Tibial nerve (tissue), 4 donors: ENCODE measurements at regions not wholly inside any gene's neighbourhood (a gene's known extent, or its start where the extent isn't known, plus 50 kb on each side); places are given as distances from the start of the nearest gene placed in this dataset.

Source experiments
- CTCF ChIP-seq, 5 experiments: fragments of 200-600 bp in 3 of 5; fragments of 450-650 bp in 2 of 5; sonication (generic) in 3 of 5; IDR thresholded peaks; one replicate each; pipeline ENCODE4 v1.5.1; 2016 to 2019; ENCODE audit warnings: antibody characterized with exemption in 5 of 5, mild to moderate bottlenecking in 3 of 5, moderate library complexity in 2 of 5
- EP300 ChIP-seq, 2 donors: sonication (generic); formaldehyde crosslinking; IDR thresholded peaks; one replicate each; pipeline ENCODE4 v1.6.1; 2017; ENCODE audit warnings: antibody characterized with exemption in 2 of 2, mild to moderate bottlenecking in 1 of 2
- POLR2A ChIP-seq, 2 donors: fragments of 450-650 bp; IDR thresholded peaks; one replicate each; pipeline ENCODE4 v1.6.1; 2017; ENCODE audit warnings: antibody characterized with exemption in 2 of 2, mild to moderate bottlenecking in 2 of 2, moderate library complexity in 2 of 2

GRCh38 chr11:45089676-45090499, 56.6 kb upstream of the PRDM11 start:
- TF ChIP-seq CTCF (IDR thresholded peaks at IDR 0.05), result no peak
- TF ChIP-seq POLR2A (IDR thresholded peaks at IDR 0.05), result no peak
- no peak for TF ChIP-seq EP300 (IDR thresholded peaks at IDR 0.05)
